HepG2 (cell line): ENCODE measurements at regions not wholly inside any gene's neighbourhood (a gene's known extent, or its start where the extent isn't known, plus 50 kb on each side); places are given as distances from the start of the nearest gene placed in this dataset.

Source experiments
- ATAC-seq: fragments of 200-7000 bp; cut with Tn5 transposase; 3 replicates; pipeline ENCODE4 v1.9.1; 2020; ENCODE audit warnings: mild to moderate bottlenecking, moderate library complexity
- BruUV-seq: library from RNA; stranded (reverse); fragments of 400-500 nt; replicated peaks from 2 replicates; lab custom pipeline; 2021; lab: Mats Ljungman, UMichigan
- CTCF ChIA-PET: fragments of 300-600 bp; formaldehyde crosslinking; extraction: SDS; loops from one replicate; lab custom pipeline; 2021; ENCODE audit warnings: low total read pairs, inconsistent platforms, low intra/inter-chr PET ratio; lab: Yijun Ruan, JAX
- POLR2A ChIA-PET: fragments of 350-600 bp; sonication (Branson Sonifier 250); formaldehyde crosslinking; loops from one replicate; lab custom pipeline; 2020; ENCODE audit warnings: antibody characterized with exemption, inconsistent platforms; lab: Yijun Ruan, JAX
- DNase-seq: peaks from one replicate; pipeline ENCODE4 v3.0.0-alpha.2; 2015; ENCODE audit warnings: low spot score
- FAIRE-seq: peaks from 3 replicates; lab custom pipeline; 2011; peaks lifted over from hg19 to GRCh38; lab: Jason Lieb, UNC
- H2AFZ ChIP-seq: one replicate; pipeline ENCODE4 v1.6.1; 2011; ENCODE audit warnings: low read length, inconsistent platforms
- H3K27ac ChIP-seq: fragments of 300-600 bp; 3 replicates; pipeline ENCODE4 v1.8.0; 2011; ENCODE audit warnings: mixed run types, mild to moderate bottlenecking, mixed read lengths, low read length, inconsistent platforms; ENCODE audit not compliant: insufficient read depth; ENCODE audit errors: extremely low read length
- H3K27me3 ChIP-seq, 2 experiments: fragments of 200-600 bp in 1 of 2; 2 replicates in 1 of 2; 3 replicates in 1 of 2; pipeline versions ENCODE4 v1.6.0 to v1.8.0; 2011; ENCODE audit warnings: low read length in 2 of 2, mild to moderate bottlenecking in 2 of 2, moderate library complexity in 2 of 2, inconsistent platforms in 1 of 2; ENCODE audit not compliant: insufficient read depth in 2 of 2, control insufficient read depth in 1 of 2
- H3K36me3 ChIP-seq, 2 experiments: fragments of 200-600 bp in 1 of 2; replicated peaks in 1 of 2; 2 replicates in 1 of 2; 3 replicates in 1 of 2; pipeline versions ENCODE4 v1.5.1 to v1.8.0; 2011; ENCODE audit warnings: low read length in 2 of 2, inconsistent platforms in 1 of 2; ENCODE audit not compliant: insufficient read depth in 2 of 2, control insufficient read depth in 1 of 2
- H3K4me1 ChIP-seq: 2 replicates; pipeline ENCODE4 v1.5.1; 2012; ENCODE audit warnings: low read length, inconsistent platforms; ENCODE audit not compliant: insufficient read depth
- H3K4me2 ChIP-seq: 2 replicates; pipeline ENCODE4 v1.6.0; 2011; ENCODE audit warnings: low read depth, low read length, inconsistent platforms
- H3K4me3 ChIP-seq, 3 experiments: fragments of 200-600 bp in 1 of 3; sonication (generic), shearing (Covaris generic) in 1 of 3; replicated peaks in 1 of 3; 2 replicates each; pipeline ENCODE4 v1.5.1; 2011 to 2016; ENCODE audit warnings: low read length in 3 of 3, inconsistent platforms in 2 of 3, low read depth in 2 of 3, mild to moderate bottlenecking in 2 of 3, control low read depth in 1 of 3, mixed read lengths in 1 of 3; ENCODE audit not compliant: insufficient read depth in 1 of 3
- H3K79me2 ChIP-seq: one replicate; pipeline ENCODE4 v1.6.1; 2011; ENCODE audit warnings: low read length, inconsistent platforms; ENCODE audit not compliant: insufficient read depth
- H3K9ac ChIP-seq: 2 replicates; pipeline ENCODE4 v1.6.0; 2011; ENCODE audit warnings: mild to moderate bottlenecking, low read depth, low read length, inconsistent platforms; ENCODE audit not compliant: insufficient read depth
- H3K9me3 ChIP-seq: 2 replicates; pipeline ENCODE4 v1.5.1; 2012; ENCODE audit warnings: mild to moderate bottlenecking, low read length
- H4K20me1 ChIP-seq: 2 replicates; pipeline ENCODE4 v1.6.0; 2011; ENCODE audit warnings: inconsistent platforms, mild to moderate bottlenecking, low read length, moderate library complexity; ENCODE audit not compliant: insufficient read depth
- ARID3A ChIP-seq: IDR thresholded peaks from 2 replicates; pipeline ENCODE4 v1.6.1; 2012; ENCODE audit warnings: low read depth, low read length, improper control_type of control experiment
- ARNT2 ChIP-seq: sonication (generic); formaldehyde crosslinking; IDR thresholded peaks from 2 replicates; pipeline ENCODE4 v1.8.0; 2022; ENCODE audit warnings: mild to moderate bottlenecking, low read depth, missing genetic modification reagents, moderate library complexity
- CTCF ChIP-seq: sonication (generic); formaldehyde crosslinking; IDR thresholded peaks from 2 replicates; pipeline ENCODE4 v1.5.0; 2020; ENCODE audit warnings: mild to moderate bottlenecking, missing genetic modification reagents, moderate library complexity
- GFI1 ChIP-seq: sonication (generic); formaldehyde crosslinking; IDR thresholded peaks from 2 replicates; pipeline ENCODE4 v1.5.0; 2020; ENCODE audit warnings: missing genetic modification reagents, mild to moderate bottlenecking, borderline replicate concordance
- KDM1A ChIP-seq: IDR thresholded peaks from 2 replicates; pipeline ENCODE4 v1.6.1; 2016; ENCODE audit warnings: missing compliant biosample characterization
- MAF1 ChIP-seq: sonication (generic); formaldehyde crosslinking; IDR thresholded peaks from 2 replicates; pipeline ENCODE4 v1.5.0; 2020; ENCODE audit warnings: missing genetic modification reagents, borderline replicate concordance
- NKX3-1 ChIP-seq: sonication (generic); formaldehyde crosslinking; IDR thresholded peaks from 2 replicates; pipeline ENCODE4 v1.5.0; 2020; ENCODE audit warnings: missing genetic modification reagents
- POLR2A ChIP-seq, 2 experiments: IDR thresholded peaks; 2 replicates each; pipeline ENCODE4 v1.6.1; 2011; ENCODE audit warnings: low read depth in 2 of 2, low read length in 2 of 2, mild to moderate bottlenecking in 1 of 2, moderate library complexity in 1 of 2; ENCODE audit not compliant: insufficient read depth in 1 of 2
- STAG1 ChIP-seq: sonication (generic); formaldehyde crosslinking; IDR thresholded peaks from 2 replicates; pipeline ENCODE4 v1.4.0; 2020; ENCODE audit warnings: missing genetic modification reagents
- ZBTB2 ChIP-seq: sonication (generic); formaldehyde crosslinking; IDR thresholded peaks from 2 replicates; pipeline ENCODE4 v1.8.0; 2022; ENCODE audit warnings: low read depth, missing genetic modification reagents
- ZNF747 ChIP-seq: sonication (generic); formaldehyde crosslinking; IDR thresholded peaks from 2 replicates; pipeline ENCODE4 v1.8.1; 2023; ENCODE audit warnings: missing genetic modification reagents, mild to moderate bottlenecking, borderline replicate concordance
- WGBS: methylation state at CpG from one replicate; pipeline ENCODE4 v1.1.6; 2017; ENCODE audit warnings: low lambda C conversion rate; 5-methylcytosine and 5-hydroxymethylcytosine counted together
- in situ Hi-C: cut with HindIII; loops from 2 replicates; pipeline ENCODE4 v1.10.0; 2017; ENCODE audit warnings: low pct_unique_long_range_greater_than_20kb; ENCODE audit not compliant: extremely low pct_ligation_motif_present
- intact Hi-C: fragments of 100-400 bp; cut with micrococcal nuclease; formaldehyde crosslinking; loops from one replicate; pipeline ENCODE4 v1.10.0; 2022; ENCODE audit not compliant: unreplicated experiment

GRCh38 chr13:76223565-76223964, 587.4 kb downstream of the LMO7 start:
- H3K4me2 ChIP-seq = no peak overlapping the region
- intact Hi-C loops = no loop called here
- no peaks in the 10 kb centered on the region for H3K36me3 ChIP-seq
- no peak for FAIRE-seq
- no peaks in the 10 kb centered on the region for H3K27me3 ChIP-seq
- DNase-seq = no peak
- ATAC-seq = peak; percentile 73
- ChIA-PET POLR2A (no interaction called here), CTCF (no interaction called here)
- in situ Hi-C loops = no loop called here
- no peaks in the 10 kb centered on the region for H3K4me1 ChIP-seq
- no peak overlapping the region for H3K27ac ChIP-seq
- no peaks in the 10 kb centered on the region for H3K79me2 ChIP-seq
- no TSS peak for BruUV-seq
- H3K4me3 ChIP-seq = no peak overlapping the region
- H2AFZ ChIP-seq = no peak overlapping the region
- 6% methylated on average over 2 of the region's 2 CpGs for WGBS
- no peak overlapping the region for H3K9ac ChIP-seq
- TF ChIP-seq STAG1 (CRISPR knock-in tag) = 0 out of 2 replicates have a peak, but pooled peaks have one; percentile 15
- no peak for TF ChIP-seq KDM1A (CRISPR knock-in tag)
- peak; percentile 37 for TF ChIP-seq CTCF
- TF ChIP-seq ARNT2 (CRISPR knock-in tag) = no peak
- H3K9me3 ChIP-seq = no peaks in the 10 kb centered on the region
- H4K20me1 ChIP-seq = no peaks in the 10 kb centered on the region

GRCh38 chr13:76222511-76222910, 586.4 kb downstream of the LMO7 start:
- POLR2A ChIA-PET = no interaction called here
- CTCF ChIA-PET = no interaction called here
- no peaks in the 10 kb centered on the region for H3K79me2 ChIP-seq
- intact Hi-C loops = no loop called here
- no peak overlapping the region for H3K27ac ChIP-seq
- TF ChIP-seq GFI1 (CRISPR knock-in tag) = no peak
- no peak for TF ChIP-seq ARID3A
- no peak for TF ChIP-seq ZNF747 (CRISPR knock-in tag)
- TF ChIP-seq POLR2A (IDR thresholded peaks at IDR 0.05; ENCODE audit: insufficient read depth in 1 of 2, low read depth in 2 of 2, low read length in 2 of 2) = no peak
- TF ChIP-seq STAG1 (CRISPR knock-in tag) = no peak
- no peak for TF ChIP-seq ZBTB2 (CRISPR knock-in tag)
- no peak for TF ChIP-seq MAF1 (CRISPR knock-in tag)
- TF ChIP-seq NKX3-1 (CRISPR knock-in tag) = no peak
- H4K20me1 ChIP-seq = no peaks in the 10 kb centered on the region
- no peaks in the 10 kb centered on the region for H3K9me3 ChIP-seq
- ATAC-seq (no peak), DNase-seq (no peak), FAIRE-seq (no peak)
- no peak overlapping the region for H3K9ac ChIP-seq
- no peak overlapping the region for H3K4me2 ChIP-seq
- no peaks in the 10 kb centered on the region for H3K4me1 ChIP-seq
- 0% methylated on average over 2 of the region's 2 CpGs for WGBS
- no peak overlapping the region for H2AFZ ChIP-seq
- H3K36me3 ChIP-seq = no peaks in the 10 kb centered on the region
- in situ Hi-C loops = no loop called here
- H3K27me3 ChIP-seq = no peaks in the 10 kb centered on the region
- no peak overlapping the region for H3K4me3 ChIP-seq
- no TSS peak for BruUV-seq
